GM12892 (cell line): ENCODE measurements at regions not wholly inside any gene's neighbourhood (a gene's known extent, or its start where the extent isn't known, plus 50 kb on each side); places are given as distances from the start of the nearest gene placed in this dataset.

Experiments
- POLR2AphosphoS5 ChIP-seq: IDR thresholded peaks from 2 replicates; pipeline ENCODE4 v1.6.1; 2011; ENCODE audit warnings: low read depth, low read length, control low read depth
- TAF1 ChIP-seq: IDR thresholded peaks from 2 replicates; pipeline ENCODE4 v1.6.1; 2011; ENCODE audit warnings: low read depth, mild to moderate bottlenecking, control low read depth, low read length, borderline replicate concordance

- TF ChIP-seq POLR2AphosphoS5 (no peak), TAF1 (no peak)
Observed at GRCh38 chr3:162677475-162677874, 1180.9 kb downstream of the OTOL1 start.
